ENCODE measurements at regions not wholly inside any gene's neighbourhood (a gene's known extent, or its start where the extent isn't known, plus 50 kb on each side); places are given as distances from the start of the nearest gene placed in this dataset.

DNA sequence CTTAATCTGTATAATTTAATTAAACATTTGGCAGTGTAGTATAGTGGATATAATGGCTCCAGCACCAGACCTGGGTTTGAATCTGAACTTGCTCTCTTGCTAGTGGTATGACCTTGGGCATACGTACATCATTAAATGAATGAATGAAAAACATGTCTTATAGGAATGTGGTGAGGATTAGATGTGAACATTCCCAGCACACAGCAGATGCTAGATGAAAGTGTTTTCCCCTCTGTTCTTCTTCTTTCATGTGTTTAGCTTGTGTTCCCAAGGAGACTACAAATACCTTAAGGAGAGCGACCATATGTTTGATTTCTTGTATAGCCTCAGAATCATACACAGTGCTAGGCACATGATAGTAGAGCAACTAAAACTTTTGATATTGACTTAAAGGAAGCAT, 56.5 kb downstream of the CT47B1 start:
- DNase-seq = no peak

DNA sequence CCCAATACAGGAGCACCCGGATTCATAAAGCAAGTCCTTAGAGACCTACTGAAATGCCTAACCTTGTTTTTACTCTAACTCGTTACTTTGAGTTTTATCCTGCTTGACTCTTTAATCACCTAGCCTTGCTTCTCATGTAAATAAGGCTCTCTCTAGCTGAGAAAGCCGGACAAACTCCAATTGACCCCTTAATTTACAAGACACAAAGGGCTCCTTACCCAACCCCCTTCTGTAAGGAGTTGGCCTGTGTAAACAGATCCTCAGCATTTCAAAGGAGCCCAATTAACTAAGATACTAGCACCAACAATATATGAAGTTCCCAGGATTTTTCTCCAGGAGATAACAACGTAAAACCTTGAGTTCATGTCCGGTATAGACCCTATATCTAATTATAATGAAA, 61.7 kb downstream of the CT47B1 start:
- no peak for DNase-seq

DNA sequence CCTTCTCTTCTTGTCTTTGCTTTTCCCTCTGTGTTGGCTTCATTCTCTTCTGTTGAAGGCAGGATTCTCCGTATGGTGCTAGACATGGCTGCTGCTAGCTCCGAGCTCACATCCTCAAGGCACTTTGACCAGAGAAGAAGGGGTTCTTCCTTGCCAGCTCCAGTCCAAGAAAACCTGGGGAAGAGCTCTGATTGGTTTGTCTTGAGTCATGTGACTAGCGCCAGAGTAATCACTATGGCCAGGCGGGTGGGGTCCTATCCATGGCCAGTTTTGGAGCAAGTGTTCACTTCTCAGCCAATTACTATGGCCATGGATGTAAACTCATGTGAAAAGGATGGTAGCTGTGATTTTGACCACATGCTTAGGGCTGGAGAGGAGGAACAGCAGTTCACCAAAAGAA, 74.2 kb downstream of the CT47B1 start:
- DNase-seq = no peak

DNA sequence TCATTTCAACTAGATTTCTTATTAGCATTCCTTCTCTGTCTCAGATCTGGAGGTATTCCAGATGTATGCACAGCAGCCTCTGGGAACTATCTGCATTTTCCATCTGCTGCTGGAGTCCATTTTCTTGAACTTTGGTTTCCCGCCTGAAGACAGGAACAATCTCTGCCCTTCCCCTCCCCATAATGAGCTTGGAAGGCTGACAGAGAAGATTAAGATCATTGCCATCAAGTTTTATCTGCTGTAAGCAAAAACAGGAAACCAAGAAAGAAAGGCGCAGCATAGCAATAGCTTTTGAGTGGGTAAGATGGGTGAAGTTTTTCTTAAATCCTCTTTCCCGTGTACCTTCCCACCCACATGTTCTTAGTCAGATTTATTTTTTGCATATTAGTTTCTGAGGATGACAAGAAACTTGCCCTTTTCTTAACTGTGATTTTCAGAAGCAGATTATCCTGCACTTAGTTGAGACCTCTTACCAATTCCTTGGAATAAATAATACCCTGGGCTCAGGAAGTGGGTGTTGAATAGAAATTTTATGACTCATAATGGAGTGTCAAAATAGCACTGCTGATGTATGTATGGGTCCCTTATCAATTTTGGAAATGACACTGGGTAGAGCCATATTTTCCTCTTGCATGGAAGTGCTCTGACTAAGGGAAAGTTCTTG, 78.3 kb downstream of the CT47B1 start:
- no peak for DNase-seq

DNA sequence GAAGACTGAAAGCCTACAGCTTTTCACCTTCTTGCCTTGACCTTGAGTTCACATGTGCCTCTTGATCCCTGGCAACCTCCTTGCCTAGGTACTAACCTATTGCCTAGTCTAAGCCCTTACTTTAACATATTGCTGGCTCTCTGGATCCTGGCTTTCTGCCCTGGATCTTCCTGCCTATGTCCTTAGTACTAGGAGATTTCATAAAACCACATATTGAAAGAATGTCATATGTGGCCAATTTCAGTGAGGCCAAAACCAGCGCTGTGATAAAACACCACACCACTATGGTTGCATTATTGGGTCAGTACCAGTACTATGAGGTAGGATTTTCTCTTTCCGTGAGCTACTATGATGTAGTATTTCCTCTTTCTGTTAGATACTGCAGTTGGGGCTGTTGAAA, 80.4 kb downstream of the CT47B1 start:
- no peak for DNase-seq

DNA sequence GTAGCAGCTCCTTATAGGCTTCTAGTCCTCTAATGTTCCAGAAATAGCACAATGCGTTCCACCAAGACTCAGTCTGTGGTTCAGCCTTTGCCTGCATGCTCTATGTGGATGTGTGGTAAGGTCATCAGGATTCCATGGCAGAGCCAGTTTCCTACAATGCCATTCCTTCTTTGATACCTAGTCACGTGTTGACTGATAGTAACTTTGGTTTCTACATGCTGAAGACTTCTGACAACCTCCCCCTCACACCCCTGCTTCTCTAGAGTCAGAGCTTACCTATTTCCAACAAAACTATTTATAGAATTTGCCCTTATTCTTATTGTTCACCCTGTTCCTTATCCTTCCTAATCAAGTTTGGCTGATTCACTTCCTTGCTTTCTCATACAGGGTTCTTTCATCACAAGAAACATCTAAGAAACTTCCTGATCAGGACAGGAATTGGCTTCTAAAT, 81.1 kb downstream of the CT47B1 start:
- DNase-seq = no peak

DNA sequence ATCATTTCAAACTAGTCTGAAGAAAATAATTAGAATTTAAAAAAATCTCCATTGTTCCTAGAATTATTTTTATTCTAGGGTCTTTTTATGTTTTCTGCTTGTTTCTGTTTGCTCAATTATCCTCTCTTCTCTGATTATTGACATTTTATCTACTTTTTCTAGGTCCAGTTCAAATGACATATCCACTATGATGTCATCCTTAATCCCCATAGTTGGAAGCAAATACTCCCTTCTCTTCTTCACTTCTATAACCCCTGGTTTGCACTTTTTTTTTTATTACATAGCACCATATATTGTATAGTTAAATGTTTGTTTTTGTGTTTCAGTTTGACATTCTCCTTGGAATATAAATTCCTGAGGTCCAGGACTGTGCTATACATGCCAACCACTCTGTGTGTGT, 82.6 kb downstream of the CT47B1 start:
- no peak for DNase-seq

DNA sequence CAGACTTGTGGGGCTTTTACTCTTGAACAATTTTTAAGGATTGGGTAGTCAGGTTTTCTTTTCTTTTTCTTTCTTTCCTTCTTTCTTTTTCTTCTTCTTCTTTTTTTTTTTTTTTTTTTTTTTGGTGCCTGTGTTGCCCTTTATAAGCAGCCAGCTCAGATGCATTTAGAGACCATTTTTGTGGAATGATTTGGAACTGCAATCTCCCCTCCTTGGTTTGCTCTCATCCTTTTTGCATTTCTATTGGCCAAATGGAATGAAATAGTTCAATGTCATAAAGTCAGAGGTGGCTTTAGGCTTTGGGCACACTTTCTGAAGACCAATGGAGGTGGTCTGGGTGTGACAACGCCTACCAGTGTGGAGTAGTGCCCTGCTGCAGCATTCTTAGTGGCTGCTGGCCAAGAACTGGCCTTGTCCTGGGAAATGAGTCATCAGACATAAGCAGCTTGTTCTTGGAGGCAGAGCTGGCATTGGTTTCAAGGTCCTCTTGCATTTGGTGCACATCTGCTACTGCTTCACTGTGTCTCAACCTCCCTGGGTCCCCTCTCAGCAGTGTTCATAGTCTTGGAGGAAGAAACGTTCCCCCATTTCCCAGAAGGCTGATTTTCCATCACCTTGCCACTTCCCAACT, 84.5 kb downstream of the CT47B1 start:
- no peak for DNase-seq

DNA sequence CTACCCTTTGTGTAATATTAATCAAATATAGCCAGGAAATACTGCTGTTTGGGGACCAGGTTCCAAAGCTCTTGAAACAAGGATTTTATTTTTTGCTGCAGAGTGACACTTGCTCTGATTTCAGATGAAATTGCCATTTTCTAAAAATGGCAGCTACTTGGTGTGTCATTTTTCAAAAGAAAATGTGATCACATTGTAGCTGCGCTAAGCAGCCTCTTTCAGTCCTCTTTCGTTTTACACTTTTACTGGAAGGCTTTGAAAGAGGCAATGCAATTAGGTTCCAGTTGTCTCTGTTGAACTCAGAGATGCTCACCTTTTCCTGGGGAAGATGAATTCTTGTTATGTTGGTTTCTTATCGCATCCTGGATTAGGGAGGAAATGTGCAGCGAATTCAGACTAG, 85.1 kb downstream of the CT47B1 start:
- no peak for DNase-seq

DNA sequence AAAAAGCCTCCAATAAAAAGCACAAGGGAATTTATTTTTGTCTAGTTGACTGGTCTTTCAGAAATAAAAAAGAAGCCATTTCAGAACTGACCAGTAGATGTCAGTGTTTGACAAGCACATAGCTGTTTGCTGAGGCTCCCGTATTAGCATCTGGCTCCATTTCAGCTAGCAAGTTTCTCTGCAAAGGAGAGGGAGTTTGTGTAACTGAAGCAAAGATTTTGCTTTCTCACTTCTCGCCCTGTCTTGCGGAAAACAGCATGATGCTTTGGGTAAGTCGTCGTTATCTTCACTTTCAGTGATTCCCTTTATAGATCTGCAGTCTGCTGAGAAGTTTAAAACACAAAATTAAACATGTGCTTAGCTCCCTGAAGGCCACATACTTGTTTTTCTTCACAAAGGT, 85.5 kb downstream of the CT47B1 start:
- peak; percentile 59 for DNase-seq

DNA sequence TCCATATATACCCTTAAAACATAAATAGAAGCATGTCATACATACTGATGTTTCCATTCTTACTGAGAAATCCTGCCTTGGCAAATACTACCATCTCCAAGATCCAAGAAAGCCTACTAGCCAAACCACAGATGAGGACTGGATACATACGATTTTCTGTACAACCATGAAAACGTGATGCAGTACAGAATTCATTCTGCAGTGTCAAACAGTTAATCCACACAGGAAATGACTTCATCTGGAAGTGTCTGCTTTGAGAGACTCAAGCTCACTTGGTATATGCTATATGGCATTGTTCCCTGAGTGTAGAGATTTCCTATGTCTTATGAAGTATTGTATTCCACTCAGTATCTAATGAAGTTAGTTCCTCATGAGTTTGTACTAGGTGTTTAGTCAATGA, 94.3 kb downstream of the CT47B1 start:
- DNase-seq = no peak

DNA sequence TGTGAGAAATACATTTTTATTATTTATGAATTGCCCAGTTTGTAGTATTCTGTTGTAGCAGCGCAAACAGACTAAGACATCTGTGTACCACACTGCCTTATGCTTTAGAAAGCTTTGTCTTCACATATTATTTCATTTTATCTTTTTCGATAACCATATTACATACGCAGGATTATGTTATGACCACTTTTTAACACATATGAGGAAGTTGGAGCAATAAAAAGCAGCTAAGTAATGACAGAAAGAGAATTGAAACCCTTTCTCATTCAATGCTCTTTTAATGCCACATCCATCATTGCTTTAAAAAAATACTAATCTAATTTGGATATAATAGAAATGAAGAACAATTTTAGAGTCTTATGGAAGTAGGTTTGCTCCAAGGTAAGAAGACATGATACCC, 99.7 kb downstream of the CT47B1 start:
- no peak for DNase-seq

DNA sequence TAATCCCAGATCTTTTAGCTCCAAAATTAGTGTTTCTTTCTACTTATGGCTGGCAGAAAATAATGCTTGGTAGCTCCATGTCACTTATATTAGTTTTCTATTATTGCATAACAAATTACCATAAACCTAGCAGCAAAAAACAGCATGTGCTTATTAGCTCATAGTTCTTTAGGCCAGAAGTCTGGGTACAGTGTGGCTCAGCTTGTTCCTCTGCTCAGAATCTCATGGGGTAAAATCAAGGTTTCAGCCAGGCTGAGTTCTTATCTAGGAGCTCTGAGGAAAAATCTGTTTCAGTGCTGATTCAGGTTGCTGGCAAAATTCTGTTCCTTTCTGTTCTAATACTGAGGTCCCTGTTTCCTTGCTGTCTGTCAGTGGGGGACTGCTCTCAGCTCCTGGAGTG, 101.1 kb downstream of the CT47B1 start:
- no peak for DNase-seq

DNA sequence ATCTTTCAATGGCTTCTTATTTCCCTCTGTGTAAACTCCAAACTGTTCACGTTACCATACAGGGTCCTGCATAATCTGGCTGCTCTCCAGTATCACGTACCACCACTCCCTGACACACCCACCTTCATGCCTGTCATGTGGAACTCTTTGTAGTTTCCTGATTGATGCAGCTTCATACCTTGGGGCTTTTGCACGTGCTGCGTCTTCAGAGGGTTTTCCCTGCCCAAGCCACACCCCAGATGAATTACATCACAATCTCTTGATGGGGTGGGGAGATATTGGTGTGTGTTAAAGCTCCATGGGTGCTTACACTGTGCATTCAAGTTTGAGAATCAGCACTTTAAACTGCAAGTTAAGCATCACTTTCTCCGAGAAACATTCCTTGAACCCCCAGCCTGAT, 101.9 kb downstream of the CT47B1 start:
- no peak for DNase-seq

DNA sequence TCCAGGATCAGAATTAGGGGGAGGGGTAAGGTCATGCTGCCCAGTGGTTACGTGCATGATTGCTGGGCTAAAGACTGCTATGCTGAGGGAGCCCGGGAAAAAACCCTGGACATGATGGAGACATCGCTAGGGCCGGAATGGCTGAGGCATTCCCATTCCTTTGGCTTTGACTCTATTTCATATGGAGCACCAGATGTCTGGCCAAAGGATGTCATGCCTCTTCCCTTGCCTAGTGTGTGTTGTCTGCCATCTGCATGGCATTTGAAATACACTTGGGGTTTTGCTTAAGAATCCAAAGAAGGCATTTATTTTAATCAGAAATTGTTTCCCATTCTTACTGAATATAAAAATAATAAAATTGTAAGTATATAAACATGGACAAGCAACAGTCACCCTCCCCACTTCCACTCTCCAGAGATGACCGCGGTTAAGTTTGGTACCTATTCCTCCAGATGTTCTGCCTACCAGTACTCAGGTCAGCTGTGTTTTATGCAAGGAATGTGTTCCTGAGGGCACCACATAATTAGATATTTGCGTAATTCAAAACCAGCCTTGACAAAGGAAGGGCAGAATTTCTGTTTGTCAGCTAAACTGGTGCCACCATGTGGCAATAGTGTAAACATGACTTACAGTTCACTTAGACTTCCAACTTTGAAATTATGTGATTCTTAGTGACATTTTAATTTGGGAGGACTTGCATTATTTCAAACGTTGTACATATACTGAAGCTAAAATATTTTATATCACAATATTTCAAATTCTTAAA, 105.9 kb downstream of the CT47B1 start:
- DNase-seq = no peak

DNA sequence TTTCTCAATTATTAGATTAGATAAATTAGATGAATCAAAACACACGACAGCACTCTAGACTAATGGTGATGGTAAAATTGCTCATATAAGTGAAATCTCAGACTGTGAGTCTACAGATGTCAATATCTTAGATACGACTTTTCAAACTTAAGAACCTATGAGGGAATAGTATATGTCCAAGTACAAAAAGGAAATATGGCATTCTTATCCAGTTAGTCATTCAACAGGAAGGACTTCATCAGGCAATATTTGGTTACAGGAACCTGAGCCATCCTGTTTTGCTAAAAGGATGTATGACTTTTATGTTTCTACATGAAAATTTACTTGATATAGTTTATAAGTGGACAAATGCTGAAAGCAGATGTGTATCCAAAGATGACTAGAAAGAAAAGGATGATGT, 107.0 kb downstream of the CT47B1 start:
- no peak for DNase-seq

DNA sequence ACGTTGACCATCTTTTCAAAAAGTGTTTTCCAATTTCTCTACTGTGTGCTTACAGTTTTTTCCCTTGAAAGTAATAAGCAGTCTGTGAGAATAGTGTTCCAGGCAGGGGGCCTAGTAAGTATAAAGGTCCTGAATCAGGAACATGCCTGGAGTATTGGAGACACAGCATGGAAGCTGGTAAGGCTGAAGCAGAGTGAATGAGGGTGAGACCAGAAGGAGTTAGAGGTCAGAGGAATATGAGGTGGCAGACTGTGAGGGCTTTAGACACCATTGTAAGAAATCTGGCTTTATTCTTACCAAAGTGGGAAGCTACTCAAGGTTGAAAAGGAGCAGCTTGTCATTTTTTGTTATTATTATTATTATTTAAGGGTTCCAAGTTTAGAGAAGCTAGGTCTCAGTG, 107.4 kb downstream of the CT47B1 start:
- DNase-seq = no peak

DNA sequence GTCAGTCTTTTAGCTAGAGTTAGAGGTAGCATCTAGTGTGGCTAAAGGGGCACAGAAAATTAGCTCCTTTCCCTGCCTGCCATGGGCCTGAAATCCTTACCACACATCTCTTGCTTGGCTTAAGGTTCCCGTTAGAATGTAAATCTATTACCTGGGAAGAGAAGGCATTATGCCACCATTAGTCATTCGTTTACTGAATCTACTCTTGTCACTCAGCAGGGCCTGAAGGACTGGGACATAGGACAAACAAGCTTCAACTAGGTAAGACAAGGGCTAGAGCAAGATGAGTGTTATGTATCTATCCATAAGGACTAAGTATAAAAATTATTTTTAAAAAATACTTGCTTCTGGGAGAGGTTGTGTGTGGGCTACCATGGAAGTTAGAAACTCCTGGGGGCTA, 112.4 kb downstream of the CT47B1 start:
- DNase-seq = no peak

DNA sequence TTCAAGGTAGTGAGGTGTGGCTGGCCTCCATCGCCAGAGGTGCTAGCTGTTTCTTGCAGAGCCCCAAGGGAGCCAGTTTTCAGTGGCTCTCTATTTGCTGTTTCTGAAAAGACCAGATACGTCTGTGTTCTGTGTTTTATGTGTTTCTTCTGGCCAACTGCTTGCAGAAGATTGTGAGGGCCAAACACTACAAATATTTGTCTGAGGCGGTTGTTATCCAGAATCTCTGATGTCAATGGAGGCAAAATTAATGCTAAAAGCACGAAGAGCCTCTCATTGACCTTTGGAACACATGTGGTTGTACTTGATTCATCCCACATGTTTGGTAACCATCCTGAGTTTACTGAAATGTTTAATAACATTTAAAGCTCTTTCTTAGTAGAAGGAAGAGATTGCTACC, 113.9 kb downstream of the CT47B1 start:
- no peak for DNase-seq

DNA sequence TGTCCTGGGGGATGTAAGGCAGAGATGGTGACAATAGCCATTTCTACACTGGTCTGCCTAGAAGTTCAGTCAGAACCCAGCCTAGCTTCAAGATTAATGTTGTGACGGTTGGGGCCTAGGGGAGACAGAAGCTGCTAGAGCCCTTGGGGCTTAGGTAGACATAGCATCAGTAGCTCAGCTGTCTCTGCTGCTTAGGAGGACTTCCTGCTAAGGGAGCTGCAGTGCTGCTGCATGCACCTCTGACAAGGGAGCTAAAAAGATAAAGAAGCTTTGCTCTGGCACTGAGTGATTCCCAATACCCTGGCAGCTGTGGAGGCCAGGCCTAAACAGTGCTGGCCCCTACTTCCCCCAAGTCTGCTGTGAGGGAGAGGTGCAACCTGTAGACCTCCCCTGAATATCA, 116.0 kb downstream of the CT47B1 start:
- no peak for DNase-seq

DNA sequence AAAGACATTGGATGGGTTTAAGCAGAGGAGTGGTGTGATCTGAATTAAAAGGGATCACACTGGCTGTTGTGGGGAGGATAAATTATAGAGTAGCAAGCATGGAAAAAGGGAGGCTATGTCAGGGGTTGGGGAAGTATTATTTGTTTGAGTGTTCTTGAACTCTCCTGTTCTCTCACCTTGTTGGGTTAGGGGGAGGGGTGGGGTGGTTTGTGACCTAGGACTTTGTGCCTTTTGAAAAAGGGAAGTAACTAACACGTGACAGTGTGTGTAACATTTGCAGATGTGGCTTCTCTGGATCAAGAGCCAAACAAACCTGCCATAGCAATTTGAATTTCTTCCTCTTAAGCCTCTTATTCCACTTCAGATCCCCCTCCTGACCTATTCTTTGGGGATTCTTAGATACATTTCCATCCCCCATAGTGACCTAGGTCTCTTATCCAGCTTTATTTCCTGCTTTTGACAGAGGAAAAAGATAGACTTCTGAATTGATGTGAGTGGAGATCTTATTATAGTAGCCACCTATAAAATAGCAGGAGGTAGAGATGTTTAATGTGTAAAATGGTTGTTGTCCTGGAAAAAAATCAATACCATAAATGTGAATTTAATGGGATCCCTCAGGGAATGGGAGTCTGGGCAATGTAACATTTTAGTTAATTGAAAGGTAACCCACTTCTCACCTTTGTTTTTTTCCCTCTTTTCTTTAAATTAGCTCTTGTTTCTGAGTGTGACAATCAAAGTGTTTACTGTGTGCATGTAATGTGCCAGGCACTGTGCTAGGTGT, 120.4 kb downstream of the CT47B1 start:
- no peak for DNase-seq

DNA sequence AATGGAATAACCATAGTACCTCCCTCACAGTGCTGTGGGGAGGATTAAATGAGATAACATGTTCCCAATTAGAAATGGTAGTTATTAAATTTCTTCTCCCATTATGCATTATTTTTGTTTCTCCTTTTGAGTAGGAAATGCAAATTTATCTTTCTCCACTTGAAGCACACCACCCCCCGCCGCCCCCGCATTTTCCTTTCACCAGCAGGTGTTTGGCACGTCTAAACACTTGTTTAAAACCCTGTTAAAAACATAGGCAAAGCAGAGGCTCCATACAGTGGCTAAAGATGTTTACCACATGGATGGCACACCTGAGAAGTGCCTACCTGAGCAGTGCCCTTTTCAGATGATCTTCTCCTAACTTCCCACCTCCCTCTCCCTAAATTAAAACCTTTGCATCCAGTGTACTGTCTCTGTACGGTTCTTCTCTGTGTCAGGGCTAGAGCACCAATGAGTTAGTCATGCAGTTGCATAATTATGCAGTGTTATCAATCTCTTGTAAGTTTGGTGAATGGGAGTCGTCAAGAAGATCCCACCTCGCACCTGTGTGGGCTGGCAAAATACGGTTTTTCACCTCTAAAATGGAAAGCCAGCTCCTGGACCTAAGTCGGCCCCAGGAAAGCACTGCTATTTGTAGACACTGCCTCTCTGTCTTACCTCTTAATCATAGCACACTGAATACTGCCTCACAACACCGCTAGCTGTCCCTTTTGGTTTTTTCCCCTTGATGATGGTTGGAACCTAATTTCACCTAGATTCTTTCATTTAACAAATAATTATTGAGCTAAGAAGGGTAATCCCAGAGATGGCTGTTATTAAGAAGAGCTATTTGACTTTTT, 122.0 kb downstream of the CT47B1 start:
- DNase-seq = no peak
